PC-3 (cell line): ENCODE measurements at regions not wholly inside any gene's neighbourhood (a gene's known extent, or its start where the extent isn't known, plus 50 kb on each side); places are given as distances from the start of the nearest gene placed in this dataset.

Experiments
- ATAC-seq: fragments of 200-7000 bp; cut with Tn5 transposase; 2 replicates; pipeline ENCODE4 v1.9.1; 2020; ENCODE audit warnings: mild to moderate bottlenecking, moderate library complexity
- BruUV-seq: library from RNA; stranded (reverse); fragments of 400-500 nt; replicated peaks from 2 replicates; lab custom pipeline; 2021; lab: Mats Ljungman, UMichigan
- CTCF ChIA-PET: fragments of 300-600 bp; sonication (Branson Sonifier 250); formaldehyde crosslinking; loops from one replicate; lab custom pipeline; 2022; ENCODE audit warnings: antibody characterized with exemption; lab: Charles Lee
- POLR2A ChIA-PET: fragments of 300-600 bp; sonication (Branson Sonifier 250); formaldehyde crosslinking; loops from one replicate; lab custom pipeline; 2022; ENCODE audit warnings: antibody characterized with exemption; ENCODE audit not compliant: unreplicated experiment; lab: Charles Lee
- DNase-seq: peaks from one replicate; pipeline ENCODE4 v3.0.0-alpha.2; 2015
- H2AFZ ChIP-seq: fragments of 300-600 bp; sonication (generic); 2 replicates; pipeline ENCODE4 v1.6.0; 2016; ENCODE audit warnings: antibody characterized with exemption, low read length
- H3F3A ChIP-seq: fragments of 300-600 bp; sonication (generic); one replicate; pipeline ENCODE4 v1.6.0; 2017; ENCODE audit warnings: antibody characterized with exemption, low read length, control low read depth, mild to moderate bottlenecking; ENCODE audit not compliant: unreplicated experiment
- H3K27ac ChIP-seq: fragments of 300-600 bp; sonication (generic); 2 replicates; pipeline ENCODE4 v1.5.1; 2016; ENCODE audit warnings: mild to moderate bottlenecking, low read length
- H3K27me3 ChIP-seq: fragments of 300-600 bp; sonication (generic); 2 replicates; pipeline ENCODE4 v1.6.1; 2016; ENCODE audit warnings: low read length, mixed read lengths
- H3K36me3 ChIP-seq: fragments of 300-600 bp; sonication (generic); 2 replicates; pipeline ENCODE4 v1.6.1; 2016; ENCODE audit warnings: low read depth, mixed run types, low read length, mixed read lengths
- H3K4me1 ChIP-seq: fragments of 300-600 bp; sonication (generic); 2 replicates; pipeline ENCODE4 v1.5.1; 2016; ENCODE audit warnings: low read length; ENCODE audit not compliant: insufficient read depth
- H3K4me2 ChIP-seq: fragments of 300-600 bp; sonication (generic); 2 replicates; pipeline ENCODE4 v1.6.0; 2016; ENCODE audit warnings: low read length
- H3K4me3 ChIP-seq: fragments of 300-600 bp; sonication (generic); 2 replicates; pipeline ENCODE4 v1.5.1; 2016; ENCODE audit warnings: mild to moderate bottlenecking, low read length, mixed read lengths
- H3K79me2 ChIP-seq: fragments of 300-600 bp; sonication (generic); 2 replicates; pipeline ENCODE4 v1.6.1; 2017; ENCODE audit warnings: low read length, mixed read lengths
- H3K9ac ChIP-seq: fragments of 300-600 bp; sonication (generic); 2 replicates; pipeline ENCODE4 v1.6.0; 2016; ENCODE audit warnings: mild to moderate bottlenecking, low read length
- H3K9me2 ChIP-seq: fragments of 300-600 bp; sonication (generic); replicated peaks from 2 replicates; pipeline ENCODE4 v1.6.1; 2016; ENCODE audit warnings: mixed run types, low read length, mixed read lengths
- H3K9me3 ChIP-seq: fragments of 300-600 bp; sonication (generic); 2 replicates; pipeline ENCODE4 v1.6.1; 2016; ENCODE audit warnings: low read length, mixed read lengths
- H4K20me1 ChIP-seq: fragments of 300-600 bp; sonication (generic); 2 replicates; pipeline ENCODE4 v1.6.1; 2016; ENCODE audit warnings: low read length, mixed read lengths
- CTCF ChIP-seq: fragments of 300-600 bp; sonication (generic); conservative IDR thresholded peaks from 2 replicates; pipeline ENCODE4 v1.5.1; 2017; ENCODE audit warnings: antibody characterized with exemption, low read depth, mild to moderate bottlenecking, low read length
- EZH2 ChIP-seq: fragments of 300-600 bp; sonication (generic); IDR thresholded peaks from one replicate; pipeline ENCODE4 v1.6.1; 2017; ENCODE audit warnings: antibody characterized with exemption, mild to moderate bottlenecking, low read length; ENCODE audit not compliant: unreplicated experiment
- EZH2phosphoT487 ChIP-seq: fragments of 300-600 bp; sonication (generic); IDR thresholded peaks from 2 replicates; pipeline ENCODE4 v1.6.1; 2018; ENCODE audit warnings: mild to moderate bottlenecking, antibody characterized with exemption, low read length, borderline replicate concordance
- intact Hi-C: fragments of 100-400 bp; cut with micrococcal nuclease; formaldehyde crosslinking; loops from 2 replicates; pipeline ENCODE4 v1.9.0; 2023

- no peak for DNase-seq
- no TSS peak for BruUV-seq
- Histone ChIP-seq H3K4me2 (no peak overlapping the region), H3K36me3 (no peaks in the 10 kb centered on the region), H3K9ac (no peak overlapping the region), H2AFZ (no peak overlapping the region), H3K4me1 (no peaks in the 10 kb centered on the region), H3K9me2 (no peaks in the 10 kb centered on the region), H3F3A (no peaks in the 10 kb centered on the region), H3K79me2 (no peaks in the 10 kb centered on the region), H3K27ac (no peak overlapping the region), H4K20me1 (no peaks in the 10 kb centered on the region), H3K27me3 (peaks cover 99% of the 10 kb centered on the region), H3K9me3 (no peaks in the 10 kb centered on the region), H3K4me3 (no peak overlapping the region)
- intact Hi-C loops, result loop anchor here (1.0 kb wide), 1 partner anchor 34 kb away; no protein-coding TSS in a partner anchor
- no peak for ATAC-seq
- TF ChIP-seq EZH2phosphoT487, result no peak
- TF ChIP-seq EZH2, result no peak
- no peak for TF ChIP-seq CTCF
- CTCF ChIA-PET, result no interaction called here
- POLR2A ChIA-PET, result no interaction called here
Observed at GRCh38 chr7:142308918-142309317, 51.1 kb upstream of the PRSS58 start.

DNA sequence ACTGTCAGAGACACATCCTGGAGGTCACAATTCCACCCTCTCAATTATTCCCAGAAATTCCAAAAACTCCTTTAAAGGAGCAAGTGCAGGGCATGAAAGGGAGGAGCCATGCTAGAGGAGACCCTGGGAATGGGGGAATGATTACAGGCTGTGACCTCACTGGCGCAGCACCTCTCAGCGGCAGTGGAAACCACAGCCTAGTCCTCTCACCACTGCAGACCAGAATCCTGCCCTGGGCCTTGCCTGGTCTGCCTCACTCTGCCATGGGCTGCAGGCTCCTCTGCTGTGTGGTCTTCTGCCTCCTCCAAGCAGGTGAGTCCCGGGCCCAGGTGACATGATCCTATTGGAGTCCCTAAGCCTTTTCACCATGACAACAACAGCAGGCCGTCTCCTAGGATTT is 50.5 kb upstream of the PRSS58 start:
- CTCF ChIA-PET, result no interaction called here
- Histone ChIP-seq H3K4me1 (no peaks in the 10 kb centered on the region), H2AFZ (no peak overlapping the region), H3K27me3 (peaks cover 99% of the 10 kb centered on the region), H3K79me2 (no peaks in the 10 kb centered on the region), H3K4me2 (no peak overlapping the region), H3K36me3 (no peaks in the 10 kb centered on the region), H3K4me3 (no peak overlapping the region), H3K9ac (no peak overlapping the region), H3K9me2 (no peaks in the 10 kb centered on the region), H3K27ac (no peak overlapping the region), H4K20me1 (no peaks in the 10 kb centered on the region), H3K9me3 (no peaks in the 10 kb centered on the region), H3F3A (no peaks in the 10 kb centered on the region)
- ATAC-seq, result no peak
- intact Hi-C loops, result no loop called here
- TF ChIP-seq EZH2phosphoT487 (no peak), CTCF (no peak), EZH2 (no peak)
- no TSS peak for BruUV-seq
- no peak for DNase-seq
- POLR2A ChIA-PET, result no interaction called here
